ENCODE measurements at regions not wholly inside any gene's neighbourhood (a gene's known extent, or its start where the extent isn't known, plus 50 kb on each side); places are given as distances from the start of the nearest gene placed in this dataset.

DNA sequence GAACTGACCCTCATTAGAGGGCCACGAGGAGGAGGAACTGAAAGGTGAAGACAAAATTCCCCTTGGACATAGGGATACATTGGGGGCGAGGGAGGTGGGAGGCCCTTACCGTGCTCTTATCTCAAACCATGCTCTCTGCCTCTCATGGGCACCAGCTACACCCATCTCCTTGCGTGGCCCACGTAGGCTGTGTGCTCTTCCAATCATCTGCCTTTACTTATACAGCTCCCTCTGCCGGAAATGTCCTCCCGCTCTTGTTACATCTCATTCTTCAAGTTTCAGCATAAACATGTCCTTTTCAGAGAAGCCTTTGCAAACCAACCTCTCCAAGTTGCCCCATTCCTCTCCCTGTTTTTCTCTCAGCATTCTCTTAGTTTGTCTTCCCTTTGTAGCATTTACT is 307.8 kb upstream of the PROK2 start:
- TF ChIP-seq POLR2A (IDR thresholded peaks at IDR 0.05) (no peak), EP300 (IDR thresholded peaks at IDR 0.05) (no peak)
- TF ChIP-seq, protein P1, sequence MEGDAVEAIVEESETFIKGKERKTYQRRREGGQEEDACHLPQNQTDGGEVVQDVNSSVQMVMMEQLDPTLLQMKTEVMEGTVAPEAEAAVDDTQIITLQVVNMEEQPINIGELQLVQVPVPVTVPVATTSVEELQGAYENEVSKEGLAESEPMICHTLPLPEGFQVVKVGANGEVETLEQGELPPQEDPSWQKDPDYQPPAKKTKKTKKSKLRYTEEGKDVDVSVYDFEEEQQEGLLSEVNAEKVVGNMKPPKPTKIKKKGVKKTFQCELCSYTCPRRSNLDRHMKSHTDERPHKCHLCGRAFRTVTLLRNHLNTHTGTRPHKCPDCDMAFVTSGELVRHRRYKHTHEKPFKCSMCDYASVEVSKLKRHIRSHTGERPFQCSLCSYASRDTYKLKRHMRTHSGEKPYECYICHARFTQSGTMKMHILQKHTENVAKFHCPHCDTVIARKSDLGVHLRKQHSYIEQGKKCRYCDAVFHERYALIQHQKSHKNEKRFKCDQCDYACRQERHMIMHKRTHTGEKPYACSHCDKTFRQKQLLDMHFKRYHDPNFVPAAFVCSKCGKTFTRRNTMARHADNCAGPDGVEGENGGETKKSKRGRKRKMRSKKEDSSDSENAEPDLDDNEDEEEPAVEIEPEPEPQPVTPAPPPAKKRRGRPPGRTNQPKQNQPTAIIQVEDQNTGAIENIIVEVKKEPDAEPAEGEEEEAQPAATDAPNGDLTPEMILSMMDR (IDR thresholded peaks at IDR 0.05): no peak
